ENCODE measurements at regions not wholly inside any gene's neighbourhood (a gene's known extent, or its start where the extent isn't known, plus 50 kb on each side); places are given as distances from the start of the nearest gene placed in this dataset.

DNA sequence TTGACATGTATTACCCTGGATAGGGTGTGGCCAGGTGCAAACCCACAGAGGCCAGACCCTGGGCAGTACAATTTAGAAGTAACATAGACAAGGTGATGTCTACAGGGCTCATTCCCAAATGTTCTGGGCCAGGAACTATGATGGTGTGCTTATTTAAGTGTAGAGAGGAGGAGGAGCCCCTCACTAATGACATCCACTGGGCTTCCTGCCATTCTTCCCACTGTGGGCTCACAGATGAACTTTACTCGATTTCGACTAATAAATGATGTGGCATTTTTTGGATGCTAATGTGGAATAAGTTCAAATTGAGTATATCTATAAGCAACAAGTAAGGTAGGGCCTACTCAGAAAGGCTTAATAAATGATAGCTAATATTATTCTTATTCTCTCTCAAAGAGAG, 280.9 kb upstream of the BOD1L1 start:
- no peak for DNase-seq (ENCODE audit: low read depth, low spot score)

DNA sequence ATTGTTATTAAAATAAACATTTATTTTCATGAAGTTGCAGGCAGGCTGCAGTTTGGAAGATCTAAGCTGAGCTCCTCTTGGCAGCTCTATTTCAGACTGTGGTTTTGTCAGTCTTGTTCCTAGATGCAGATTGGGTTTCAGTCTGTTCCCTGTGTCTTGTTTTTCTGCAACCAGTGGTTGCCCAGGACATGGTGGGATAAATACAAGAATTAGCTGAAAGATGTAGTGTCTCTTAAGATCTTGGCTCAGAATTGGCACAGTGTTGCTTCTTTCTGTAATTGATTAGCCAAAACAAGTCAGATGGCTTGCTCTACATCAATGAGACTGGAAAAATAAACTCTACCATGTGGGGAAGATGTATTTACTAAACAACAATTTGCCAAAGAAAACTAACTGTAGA, 283.0 kb upstream of the BOD1L1 start:
- Histone ChIP-seq H3K27me3 (ENCODE audit: control insufficient read depth, insufficient read depth, low read length) (no peaks in the 10 kb centered on the region), H3K4me1 (ENCODE audit: control insufficient read depth, insufficient read depth, low read length) (peaks cover 1% of the 10 kb centered on the region; the same call in 1 of the 2 replicates), H3K36me3 (ENCODE audit: control insufficient read depth, insufficient read depth, low read length) (no peaks in the 10 kb centered on the region), H3K9me3 (ENCODE audit: control insufficient read depth, insufficient read depth, low read length) (no peaks in the 10 kb centered on the region), H3K27ac (ENCODE audit: low read length) (no peak overlapping the region), H3K4me3 (ENCODE audit: low read length) (no peak overlapping the region)
- no peak for DNase-seq (ENCODE audit: low read depth, low spot score)

More for the DNA sequence above, 280.9 kb upstream of the BOD1L1 start:
- no peaks in the 10 kb centered on the region for H3K36me3 ChIP-seq (ENCODE audit: control insufficient read depth, insufficient read depth, low read length)
- peaks cover 3% of the 10 kb centered on the region; the same call in 1 of the 2 replicates for H3K4me1 ChIP-seq (ENCODE audit: control insufficient read depth, insufficient read depth, low read length)
- WGBS (ENCODE audit: insufficient coverage, insufficient read length): no CpG with 5 or more reads among the region's 2 CpGs
- H3K9me3 ChIP-seq (ENCODE audit: control insufficient read depth, insufficient read depth, low read length): no peaks in the 10 kb centered on the region
- H3K4me3 ChIP-seq (ENCODE audit: low read length): no peak overlapping the region
- H3K27me3 ChIP-seq (ENCODE audit: control insufficient read depth, insufficient read depth, low read length): no peaks in the 10 kb centered on the region
- H3K27ac ChIP-seq (ENCODE audit: low read length): no peak overlapping the region

DNA sequence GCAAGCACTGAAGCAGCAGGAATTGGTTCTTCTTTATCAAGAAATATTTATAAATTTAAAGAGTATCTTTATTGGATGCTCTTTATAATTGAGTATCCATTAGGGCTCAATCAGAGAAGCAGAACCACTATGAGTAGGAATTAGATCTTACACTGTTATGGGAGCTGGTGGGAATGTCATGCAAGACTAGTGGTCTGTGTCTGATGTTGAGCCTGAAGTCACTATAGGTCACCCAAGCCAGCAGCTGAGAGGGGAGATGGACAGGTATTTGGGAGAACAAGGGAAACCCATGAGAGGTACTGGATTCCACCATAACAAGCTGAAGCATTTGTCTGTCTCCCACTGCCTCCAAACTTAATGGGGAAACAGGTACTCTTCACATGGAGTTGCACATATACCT, 283.7 kb upstream of the BOD1L1 start:
- no peak for DNase-seq (ENCODE audit: low read depth, low spot score)
- Histone ChIP-seq H3K4me3 (ENCODE audit: low read length) (no peak overlapping the region), H3K27ac (ENCODE audit: low read length) (no peak overlapping the region), H3K27me3 (ENCODE audit: control insufficient read depth, insufficient read depth, low read length) (no peaks in the 10 kb centered on the region), H3K36me3 (ENCODE audit: control insufficient read depth, insufficient read depth, low read length) (no peaks in the 10 kb centered on the region), H3K9me3 (ENCODE audit: control insufficient read depth, insufficient read depth, low read length) (no peaks in the 10 kb centered on the region), H3K4me1 (ENCODE audit: control insufficient read depth, insufficient read depth, low read length) (peaks cover 1% of the 10 kb centered on the region; the same call in 1 of the 2 replicates)

DNA sequence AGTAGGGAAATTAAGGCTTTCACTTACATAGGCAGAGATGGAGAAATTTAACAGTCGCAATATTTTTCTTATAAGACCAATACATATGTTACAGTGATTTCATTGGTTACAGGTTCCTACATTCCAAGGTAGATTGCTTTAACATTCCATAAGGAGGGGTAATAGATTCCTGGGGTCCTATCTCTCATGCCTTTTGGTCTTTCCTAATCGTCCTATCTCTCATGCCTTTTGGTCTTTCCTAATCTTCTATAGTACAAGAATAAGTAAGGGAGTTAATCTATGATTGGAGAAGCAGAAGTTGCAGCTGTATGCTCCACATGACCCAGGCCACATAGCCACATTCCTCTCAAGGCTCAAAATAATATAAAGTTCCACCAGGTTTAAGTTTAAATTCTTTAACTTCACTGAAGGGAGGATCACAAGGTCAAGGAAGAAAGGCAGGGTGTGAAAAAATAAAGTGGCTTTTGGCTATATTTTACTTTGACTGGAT, 285.0 kb upstream of the BOD1L1 start:
- Histone ChIP-seq H3K27me3 (ENCODE audit: control insufficient read depth, insufficient read depth, low read length) (no peaks in the 10 kb centered on the region), H3K9me3 (ENCODE audit: control insufficient read depth, insufficient read depth, low read length) (no peaks in the 10 kb centered on the region), H3K36me3 (ENCODE audit: control insufficient read depth, insufficient read depth, low read length) (no peaks in the 10 kb centered on the region), H3K4me3 (ENCODE audit: low read length) (no peak overlapping the region), H3K27ac (ENCODE audit: low read length) (no peak overlapping the region), H3K4me1 (ENCODE audit: control insufficient read depth, insufficient read depth, low read length) (peaks cover under 1% of the 10 kb centered on the region; the same call in 1 of the 2 replicates)
- no CpG with 5 or more reads among the region's 2 CpGs for WGBS (ENCODE audit: insufficient coverage, insufficient read length)
- no peak for DNase-seq (ENCODE audit: low read depth, low spot score)

DNA sequence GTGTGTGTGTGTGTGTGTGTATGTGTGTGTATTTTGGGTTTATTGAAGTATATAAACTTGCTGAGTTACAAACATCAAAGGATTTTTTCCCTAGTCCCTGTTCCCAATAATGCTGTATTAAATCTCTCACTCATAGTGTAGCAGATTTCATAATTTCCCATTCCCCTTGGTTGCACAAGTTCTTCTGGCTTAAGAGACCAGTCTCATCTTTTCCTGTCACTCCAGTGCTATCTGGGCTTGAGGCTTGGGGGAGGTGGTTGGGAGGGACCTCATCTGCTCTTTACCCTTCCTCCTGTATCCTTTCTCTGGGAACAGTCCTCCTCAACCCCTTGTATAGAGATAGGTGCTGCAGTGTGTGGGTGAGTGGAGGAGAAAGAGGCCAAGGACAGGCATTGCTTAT, 285.4 kb upstream of the BOD1L1 start:
- no peaks in the 10 kb centered on the region for H3K9me3 ChIP-seq (ENCODE audit: control insufficient read depth, insufficient read depth, low read length)
- H3K27ac ChIP-seq (ENCODE audit: low read length): no peak overlapping the region
- DNase-seq (ENCODE audit: low read depth, low spot score): no peak
- no peaks in the 10 kb centered on the region for H3K4me1 ChIP-seq (ENCODE audit: control insufficient read depth, insufficient read depth, low read length)
- no peaks in the 10 kb centered on the region for H3K27me3 ChIP-seq (ENCODE audit: control insufficient read depth, insufficient read depth, low read length)
- H3K36me3 ChIP-seq (ENCODE audit: control insufficient read depth, insufficient read depth, low read length): no peaks in the 10 kb centered on the region
- no peak overlapping the region for H3K4me3 ChIP-seq (ENCODE audit: low read length)

DNA sequence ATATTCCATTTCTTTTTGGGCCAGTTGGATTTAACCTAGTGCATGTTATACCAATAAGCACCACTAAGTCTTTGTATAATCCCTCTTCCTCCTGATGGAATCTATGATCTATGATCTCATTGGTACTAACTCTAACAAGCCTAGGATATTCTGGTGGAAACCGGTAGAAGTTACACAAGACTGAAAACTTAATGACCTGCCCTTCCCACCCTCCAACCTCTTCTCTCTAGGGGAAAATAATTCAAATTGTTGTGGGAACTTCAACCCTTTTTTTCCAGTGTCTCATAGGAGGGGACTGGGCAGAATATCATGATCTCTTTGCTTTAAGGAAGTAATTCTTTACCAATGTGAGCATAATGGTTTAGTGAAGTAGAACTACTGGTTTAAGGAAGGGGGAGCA, 289.5 kb upstream of the BOD1L1 start:
- Histone ChIP-seq H3K36me3 (ENCODE audit: control insufficient read depth, insufficient read depth, low read length) (no peaks in the 10 kb centered on the region), H3K4me1 (ENCODE audit: control insufficient read depth, insufficient read depth, low read length) (no peaks in the 10 kb centered on the region), H3K9me3 (ENCODE audit: control insufficient read depth, insufficient read depth, low read length) (no peaks in the 10 kb centered on the region), H3K27ac (ENCODE audit: low read length) (no peak overlapping the region), H3K27me3 (ENCODE audit: control insufficient read depth, insufficient read depth, low read length) (no peaks in the 10 kb centered on the region), H3K4me3 (ENCODE audit: low read length) (no peak overlapping the region)
- WGBS (ENCODE audit: insufficient coverage, insufficient read length): no CpG with 5 or more reads among the region's 1 CpG
- no peak for DNase-seq (ENCODE audit: low read depth, low spot score)

DNA sequence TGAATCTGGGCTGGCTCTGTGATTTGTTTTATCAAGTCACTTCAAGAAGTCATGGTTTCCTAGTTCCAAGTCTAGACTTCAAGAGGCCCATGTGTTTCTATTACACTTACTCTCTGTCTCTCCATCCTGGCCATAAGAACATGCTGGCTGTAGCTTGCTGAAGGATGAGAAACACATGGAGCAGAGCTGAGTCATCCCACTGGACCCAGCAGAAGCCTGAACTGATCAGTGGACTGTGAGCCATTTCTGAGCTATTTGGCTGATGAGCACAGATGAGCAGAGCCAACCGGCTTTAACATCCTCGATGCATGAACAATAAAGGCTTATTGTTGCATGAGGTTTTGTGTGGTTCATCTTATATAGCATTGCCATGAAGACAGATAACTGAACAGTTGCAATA, 290.6 kb upstream of the BOD1L1 start:
- Histone ChIP-seq H3K27me3 (ENCODE audit: control insufficient read depth, insufficient read depth, low read length) (no peaks in the 10 kb centered on the region), H3K9me3 (ENCODE audit: control insufficient read depth, insufficient read depth, low read length) (no peaks in the 10 kb centered on the region), H3K4me3 (ENCODE audit: low read length) (no peak overlapping the region), H3K36me3 (ENCODE audit: control insufficient read depth, insufficient read depth, low read length) (no peaks in the 10 kb centered on the region), H3K4me1 (ENCODE audit: control insufficient read depth, insufficient read depth, low read length) (no peaks in the 10 kb centered on the region), H3K27ac (ENCODE audit: low read length) (no peak overlapping the region)
- WGBS (ENCODE audit: insufficient coverage, insufficient read length): no CpG with 5 or more reads among the region's 2 CpGs
- DNase-seq (ENCODE audit: low read depth, low spot score): no peak

DNA sequence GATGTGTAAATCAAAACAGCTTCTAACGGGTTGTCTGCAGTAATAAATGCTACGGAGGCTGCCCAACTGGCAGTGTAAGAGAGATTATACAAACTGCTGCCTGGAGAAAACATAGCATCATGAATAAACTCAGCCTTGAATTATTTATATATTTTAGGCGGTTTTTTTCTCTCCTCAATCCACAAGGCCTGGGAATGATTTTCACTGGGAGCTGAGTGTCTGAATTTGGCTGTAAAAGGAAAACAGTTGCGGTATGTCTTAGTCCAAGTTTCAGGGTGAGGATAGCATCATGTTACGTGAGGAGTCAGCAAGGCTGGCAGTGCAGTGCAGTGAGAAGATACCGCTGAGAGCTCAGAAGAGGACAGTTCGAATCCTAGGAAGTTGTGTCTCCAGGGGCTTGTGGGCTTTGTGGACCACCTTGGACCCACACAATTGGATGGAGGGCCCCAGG, 291.5 kb upstream of the BOD1L1 start:
- H3K9me3 ChIP-seq (ENCODE audit: control insufficient read depth, insufficient read depth, low read length): no peaks in the 10 kb centered on the region
- no peaks in the 10 kb centered on the region for H3K36me3 ChIP-seq (ENCODE audit: control insufficient read depth, insufficient read depth, low read length)
- WGBS (ENCODE audit: insufficient coverage, insufficient read length): no CpG with 5 or more reads among the region's 7 CpGs
- H3K4me3 ChIP-seq (ENCODE audit: low read length): no peak overlapping the region
- no peaks in the 10 kb centered on the region for H3K27me3 ChIP-seq (ENCODE audit: control insufficient read depth, insufficient read depth, low read length)
- H3K27ac ChIP-seq (ENCODE audit: low read length): no peak overlapping the region
- H3K4me1 ChIP-seq (ENCODE audit: control insufficient read depth, insufficient read depth, low read length): no peaks in the 10 kb centered on the region
- DNase-seq (ENCODE audit: low read depth, low spot score): no peak

DNA sequence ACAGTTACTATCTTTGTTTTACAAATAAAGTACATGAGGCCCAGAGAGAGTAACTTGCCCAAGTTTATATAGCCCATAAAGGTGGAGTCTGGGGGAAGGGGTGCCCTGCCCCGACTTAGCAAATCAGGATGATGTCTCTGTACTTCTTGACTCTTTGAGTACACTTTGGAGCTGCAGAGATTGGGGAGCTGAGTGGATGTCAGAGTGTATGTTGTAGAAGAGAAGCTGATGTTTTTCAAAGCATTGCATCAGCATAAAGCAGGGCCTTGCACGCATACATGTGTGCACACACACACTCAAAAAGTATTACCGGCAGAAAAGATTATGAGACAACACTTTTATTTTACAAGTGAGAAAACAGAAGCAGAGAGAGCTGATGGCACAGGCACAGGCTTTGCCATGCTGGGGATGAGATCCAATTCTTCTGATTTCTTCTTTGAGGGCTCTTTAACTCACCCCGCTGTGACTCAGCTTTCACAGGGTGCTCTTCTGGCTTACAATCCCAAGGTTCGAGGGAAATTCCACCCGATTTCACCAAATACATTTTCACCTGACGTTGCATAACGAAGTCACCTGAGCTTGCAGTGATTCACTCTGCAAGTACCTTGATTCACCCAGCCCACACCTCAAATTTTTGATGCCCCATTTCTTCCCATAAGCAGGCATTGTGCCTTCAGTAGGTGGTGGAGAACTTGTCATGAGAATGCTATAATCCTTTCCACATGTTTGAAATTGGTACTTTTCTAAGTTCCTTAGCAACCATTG, 292.8 kb upstream of the BOD1L1 start:
- no peak for DNase-seq (ENCODE audit: low read depth, low spot score)
- Histone ChIP-seq H3K27ac (ENCODE audit: low read length) (no peak overlapping the region), H3K36me3 (ENCODE audit: control insufficient read depth, insufficient read depth, low read length) (no peaks in the 10 kb centered on the region), H3K27me3 (ENCODE audit: control insufficient read depth, insufficient read depth, low read length) (no peaks in the 10 kb centered on the region), H3K9me3 (ENCODE audit: control insufficient read depth, insufficient read depth, low read length) (no peaks in the 10 kb centered on the region), H3K4me1 (ENCODE audit: control insufficient read depth, insufficient read depth, low read length) (no peaks in the 10 kb centered on the region), H3K4me3 (ENCODE audit: low read length) (no peak overlapping the region)
- WGBS (ENCODE audit: insufficient coverage, insufficient read length): no CpG with 5 or more reads among the region's 8 CpGs

DNA sequence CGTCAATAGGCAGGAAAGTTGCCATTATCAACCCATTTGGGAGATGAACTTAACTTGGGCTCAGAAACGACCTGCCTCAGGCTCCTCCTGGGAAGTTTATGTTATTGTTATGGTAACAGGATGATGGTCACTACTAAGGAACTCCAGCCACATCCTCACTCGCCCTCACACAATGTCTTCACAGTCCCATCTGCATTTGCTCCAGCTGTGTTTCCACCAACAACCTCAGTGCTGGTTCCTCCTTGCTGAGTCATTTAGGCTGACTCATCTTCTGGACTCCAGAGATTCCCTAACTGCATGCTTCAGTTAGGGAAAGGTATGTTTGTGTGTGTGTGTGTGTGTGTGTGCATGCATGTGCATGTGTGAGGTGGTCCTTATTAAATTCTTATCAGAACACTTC, 293.4 kb upstream of the BOD1L1 start:
- Histone ChIP-seq H3K27ac (ENCODE audit: low read length) (no peak overlapping the region), H3K4me1 (ENCODE audit: control insufficient read depth, insufficient read depth, low read length) (no peaks in the 10 kb centered on the region), H3K27me3 (ENCODE audit: control insufficient read depth, insufficient read depth, low read length) (no peaks in the 10 kb centered on the region), H3K36me3 (ENCODE audit: control insufficient read depth, insufficient read depth, low read length) (no peaks in the 10 kb centered on the region), H3K4me3 (ENCODE audit: low read length) (no peak overlapping the region), H3K9me3 (ENCODE audit: control insufficient read depth, insufficient read depth, low read length) (no peaks in the 10 kb centered on the region)
- no CpG with 5 or more reads among the region's 3 CpGs for WGBS (ENCODE audit: insufficient coverage, insufficient read length)
- peak; percentile 25 for DNase-seq (ENCODE audit: low read depth, low spot score)

DNA sequence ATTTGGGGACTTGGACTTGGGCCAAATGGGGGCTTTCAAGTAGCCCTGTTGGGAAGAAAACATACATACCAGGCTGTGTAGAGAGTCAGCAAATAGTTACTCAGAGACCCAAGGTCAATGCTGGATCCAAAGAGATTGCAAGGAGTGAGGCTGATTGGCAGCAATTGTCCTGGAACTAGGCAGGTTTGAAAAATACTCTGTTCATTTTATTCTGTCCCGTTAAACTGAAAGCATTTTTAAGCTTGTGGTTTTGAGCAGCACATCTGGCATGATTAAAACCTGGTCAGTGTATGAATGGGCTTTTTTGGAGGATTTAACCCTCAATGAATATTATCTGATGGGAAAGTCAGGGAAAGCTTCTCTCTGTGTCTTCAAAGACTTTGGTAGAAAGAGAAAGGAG, 294.3 kb upstream of the BOD1L1 start:
- no peaks in the 10 kb centered on the region for H3K36me3 ChIP-seq (ENCODE audit: control insufficient read depth, insufficient read depth, low read length)
- no peaks in the 10 kb centered on the region for H3K9me3 ChIP-seq (ENCODE audit: control insufficient read depth, insufficient read depth, low read length)
- no peak overlapping the region for H3K4me3 ChIP-seq (ENCODE audit: low read length)
- no CpG with 5 or more reads among the region's 1 CpG for WGBS (ENCODE audit: insufficient coverage, insufficient read length)
- DNase-seq (ENCODE audit: low read depth, low spot score): no peak
- H3K4me1 ChIP-seq (ENCODE audit: control insufficient read depth, insufficient read depth, low read length): no peaks in the 10 kb centered on the region
- H3K27me3 ChIP-seq (ENCODE audit: control insufficient read depth, insufficient read depth, low read length): no peaks in the 10 kb centered on the region
- H3K27ac ChIP-seq (ENCODE audit: low read length): no peak overlapping the region

Measured in iPS DF 6.9 (cell line).